Fibroblast of lung (primary cell): ENCODE measurements at regions not wholly inside any gene's neighbourhood (a gene's known extent, or its start where the extent isn't known, plus 50 kb on each side); places are given as distances from the start of the nearest gene placed in this dataset.

Experiments
- DNase-seq, 2 donors: peaks; one replicate each; pipeline versions ENCODE4 v3.0.0 to v3.0.0-alpha.2; 2010; ENCODE audit warnings: low read depth in 2 of 2
- H2AFZ ChIP-seq: 2 replicates; pipeline ENCODE4 v1.5.1; 2012; ENCODE audit warnings: low read length, control low read depth, inconsistent platforms
- H3K27ac ChIP-seq: 2 replicates; pipeline ENCODE4 v1.5.1; 2011; ENCODE audit warnings: low read length, control low read depth; ENCODE audit not compliant: insufficient read depth
- H3K27me3 ChIP-seq: 2 replicates; pipeline ENCODE4 v1.5.1; 2011; ENCODE audit warnings: mild to moderate bottlenecking, low read length; ENCODE audit not compliant: control insufficient read depth, insufficient read depth
- H3K36me3 ChIP-seq: 2 replicates; pipeline ENCODE4 v1.5.1; 2011; ENCODE audit warnings: low read length; ENCODE audit not compliant: control insufficient read depth, insufficient read depth
- H3K4me1 ChIP-seq: 2 replicates; pipeline ENCODE4 v1.5.1; 2011; ENCODE audit warnings: low read length; ENCODE audit not compliant: control insufficient read depth, insufficient read depth; ENCODE audit errors: extremely low read depth
- H3K4me2 ChIP-seq: 2 replicates; pipeline ENCODE4 v1.5.1; 2011; ENCODE audit warnings: low read length, control low read depth; ENCODE audit not compliant: insufficient read depth; ENCODE audit errors: extremely low read depth
- H3K4me3 ChIP-seq, 4 experiments: fragments of 200-600 bp in 1 of 4; sonication (generic) in 1 of 4; replicated peaks in 1 of 4; 2 replicates each; pipeline ENCODE4 v1.5.1; 2011 to 2016; ENCODE audit warnings: low read length in 4 of 4, low read depth in 3 of 4, mild to moderate bottlenecking in 3 of 4, control low read depth in 2 of 4, inconsistent platforms in 1 of 4, mixed read lengths in 1 of 4; ENCODE audit not compliant: insufficient read depth in 1 of 4; ENCODE audit errors: control extremely low read depth in 1 of 4
- H3K79me2 ChIP-seq: 2 replicates; pipeline ENCODE4 v1.5.1; 2012; ENCODE audit warnings: mild to moderate bottlenecking, low read length, inconsistent platforms; ENCODE audit not compliant: control insufficient read depth, insufficient read depth
- H3K9ac ChIP-seq: 2 replicates; pipeline ENCODE4 v1.5.1; 2011; ENCODE audit warnings: mild to moderate bottlenecking, low read length, control low read depth; ENCODE audit not compliant: insufficient read depth
- H3K9me3 ChIP-seq: 2 replicates; pipeline ENCODE4 v1.5.1; 2012; ENCODE audit warnings: low read depth, low read length; ENCODE audit not compliant: control insufficient read depth, insufficient read depth
- H4K20me1 ChIP-seq: 2 replicates; pipeline ENCODE4 v1.5.1; 2011; ENCODE audit warnings: low read length; ENCODE audit not compliant: control insufficient read depth, insufficient read depth; ENCODE audit errors: extremely low read depth
- EZH2 ChIP-seq: IDR thresholded peaks from 2 replicates; pipeline ENCODE4 v1.5.1; 2012; ENCODE audit warnings: low read length, control low read depth, mild to moderate bottlenecking; ENCODE audit errors: missing control alignments
- TF ChIP-seq, protein P1 (sequence below), 2 donors: IDR thresholded peaks in 1 of 2; conservative IDR thresholded peaks in 1 of 2; 1 replicate in 1 of 2; 2 replicates in 1 of 2; pipeline ENCODE4 v1.5.1; 2011 to 2012; ENCODE audit warnings: low read length in 2 of 2, control low read depth in 1 of 2, inconsistent platforms in 1 of 2, low read depth in 1 of 2, mild to moderate bottlenecking in 1 of 2

DNA sequence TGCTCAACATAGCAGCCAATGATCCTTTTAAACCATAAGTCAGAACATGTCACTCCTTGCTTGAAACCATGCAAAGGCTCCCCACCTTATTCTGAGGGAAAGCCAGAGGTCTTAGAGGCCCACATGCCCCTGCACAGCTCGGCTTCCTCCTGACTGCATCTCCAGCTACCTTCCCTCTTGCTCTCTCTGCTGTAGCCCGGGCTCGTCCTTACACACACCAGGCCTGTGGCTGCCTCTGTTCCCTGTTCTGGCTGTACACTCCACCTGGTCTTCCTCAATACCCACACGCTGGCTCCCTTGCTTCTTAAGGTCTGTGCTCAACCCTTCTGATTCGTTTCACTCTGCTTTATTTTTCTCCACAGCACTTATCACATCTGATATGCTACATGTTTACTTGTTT is 116.2 kb downstream of the TNFAIP3 start:
- Histone ChIP-seq H3K9ac (no peak overlapping the region), H3K4me2 (no peak overlapping the region), H3K36me3 (no peaks in the 10 kb centered on the region), H4K20me1 (no peaks in the 10 kb centered on the region), H2AFZ (no peak overlapping the region), H3K27me3 (no peaks in the 10 kb centered on the region), H3K79me2 (no peaks in the 10 kb centered on the region), H3K27ac (no peak overlapping the region), H3K4me1 (no peaks in the 10 kb centered on the region), H3K9me3 (no peaks in the 10 kb centered on the region), H3K4me3 (no peak overlapping the region)
- no peak for DNase-seq
- TF ChIP-seq, protein P1, sequence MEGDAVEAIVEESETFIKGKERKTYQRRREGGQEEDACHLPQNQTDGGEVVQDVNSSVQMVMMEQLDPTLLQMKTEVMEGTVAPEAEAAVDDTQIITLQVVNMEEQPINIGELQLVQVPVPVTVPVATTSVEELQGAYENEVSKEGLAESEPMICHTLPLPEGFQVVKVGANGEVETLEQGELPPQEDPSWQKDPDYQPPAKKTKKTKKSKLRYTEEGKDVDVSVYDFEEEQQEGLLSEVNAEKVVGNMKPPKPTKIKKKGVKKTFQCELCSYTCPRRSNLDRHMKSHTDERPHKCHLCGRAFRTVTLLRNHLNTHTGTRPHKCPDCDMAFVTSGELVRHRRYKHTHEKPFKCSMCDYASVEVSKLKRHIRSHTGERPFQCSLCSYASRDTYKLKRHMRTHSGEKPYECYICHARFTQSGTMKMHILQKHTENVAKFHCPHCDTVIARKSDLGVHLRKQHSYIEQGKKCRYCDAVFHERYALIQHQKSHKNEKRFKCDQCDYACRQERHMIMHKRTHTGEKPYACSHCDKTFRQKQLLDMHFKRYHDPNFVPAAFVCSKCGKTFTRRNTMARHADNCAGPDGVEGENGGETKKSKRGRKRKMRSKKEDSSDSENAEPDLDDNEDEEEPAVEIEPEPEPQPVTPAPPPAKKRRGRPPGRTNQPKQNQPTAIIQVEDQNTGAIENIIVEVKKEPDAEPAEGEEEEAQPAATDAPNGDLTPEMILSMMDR (conservative IDR thresholded peaks at IDR 0.05 in 1 of 2, IDR thresholded peaks at IDR 0.05 in 1 of 2; ENCODE audit: low read depth in 1 of 2, low read length in 2 of 2) = no peak
- TF ChIP-seq EZH2 = no peak

DNA sequence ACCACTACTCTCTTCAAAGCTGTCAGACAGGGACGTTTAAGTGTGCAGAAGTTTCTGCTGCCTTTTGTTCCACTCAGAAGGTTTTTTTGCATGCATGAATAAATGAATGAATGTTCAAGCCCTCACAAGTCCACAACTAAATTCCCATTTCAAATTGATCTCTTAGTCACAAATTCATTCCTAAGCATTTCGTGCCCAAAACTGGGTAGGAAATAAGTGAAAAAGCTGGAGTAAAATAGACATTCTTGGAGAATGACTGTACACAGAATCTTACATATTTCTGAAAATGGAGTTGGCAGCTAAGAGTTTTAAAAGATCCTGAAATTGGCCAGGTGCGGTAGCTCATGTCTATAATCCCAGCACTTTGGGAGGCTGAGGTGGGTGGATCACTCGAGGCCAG is 117.6 kb downstream of the PERP start:
- H3K4me2 ChIP-seq = no peak overlapping the region
- no peaks in the 10 kb centered on the region for H3K36me3 ChIP-seq
- no peaks in the 10 kb centered on the region for H3K9me3 ChIP-seq
- H3K4me3 ChIP-seq = no peak overlapping the region
- no peak overlapping the region for H3K27ac ChIP-seq
- H2AFZ ChIP-seq = no peak overlapping the region
- H3K27me3 ChIP-seq = no peaks in the 10 kb centered on the region
- TF ChIP-seq, protein P1 (conservative IDR thresholded peaks at IDR 0.05 in 1 of 2, IDR thresholded peaks at IDR 0.05 in 1 of 2; ENCODE audit: low read depth in 1 of 2, low read length in 2 of 2) = no peak
- no peak for TF ChIP-seq EZH2
- no peaks in the 10 kb centered on the region for H3K4me1 ChIP-seq
- peak in 1 of 2 donors; percentile 29 for DNase-seq
- no peaks in the 10 kb centered on the region for H4K20me1 ChIP-seq
- H3K79me2 ChIP-seq = no peaks in the 10 kb centered on the region
- H3K9ac ChIP-seq = no peak overlapping the region

DNA sequence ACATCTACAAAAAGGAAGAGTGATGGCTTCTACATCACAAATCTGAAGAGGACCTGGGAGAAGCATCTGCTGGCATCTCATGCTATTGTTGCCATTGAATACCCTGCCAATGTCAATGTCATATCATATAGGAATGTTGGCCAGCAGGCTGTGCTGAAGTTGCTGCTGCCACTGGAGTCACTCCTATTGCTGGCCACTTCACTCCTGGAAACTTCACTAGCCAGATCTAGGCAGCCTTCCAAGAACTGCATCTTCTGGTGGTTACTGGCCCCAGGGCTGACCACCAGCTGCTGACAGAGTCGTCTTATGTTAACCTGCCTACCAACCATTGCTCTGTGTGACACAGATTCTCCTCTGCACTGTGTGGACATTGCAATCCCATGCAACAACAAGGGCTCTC is 111.8 kb downstream of the PERP start:
- no peaks in the 10 kb centered on the region for H4K20me1 ChIP-seq
- H3K9me3 ChIP-seq = no peaks in the 10 kb centered on the region
- H3K27ac ChIP-seq = no peak overlapping the region
- H3K27me3 ChIP-seq = no peaks in the 10 kb centered on the region
- H3K79me2 ChIP-seq = no peaks in the 10 kb centered on the region
- no peak overlapping the region for H3K4me3 ChIP-seq
- TF ChIP-seq, protein P1 (conservative IDR thresholded peaks at IDR 0.05 in 1 of 2, IDR thresholded peaks at IDR 0.05 in 1 of 2; ENCODE audit: low read depth in 1 of 2, low read length in 2 of 2) = no peak
- no peak for TF ChIP-seq EZH2
- no peak overlapping the region for H3K9ac ChIP-seq
- DNase-seq = no peak
- no peak overlapping the region for H2AFZ ChIP-seq
- no peaks in the 10 kb centered on the region for H3K4me1 ChIP-seq
- H3K36me3 ChIP-seq = no peaks in the 10 kb centered on the region
- no peak overlapping the region for H3K4me2 ChIP-seq
